NT2/D1 (cell line): ENCODE measurements at regions not wholly inside any gene's neighbourhood (a gene's known extent, or its start where the extent isn't known, plus 50 kb on each side); places are given as distances from the start of the nearest gene placed in this dataset.

Experiments
- YY1 ChIP-seq: IDR thresholded peaks from 2 replicates; pipeline ENCODE4 v1.6.1; 2011; ENCODE audit not compliant: insufficient read length, insufficient read depth
- ZNF274 ChIP-seq: IDR thresholded peaks from 2 replicates; pipeline ENCODE4 v1.6.1; 2011; ENCODE audit warnings: mild to moderate bottlenecking, low read depth, low read length

DNA sequence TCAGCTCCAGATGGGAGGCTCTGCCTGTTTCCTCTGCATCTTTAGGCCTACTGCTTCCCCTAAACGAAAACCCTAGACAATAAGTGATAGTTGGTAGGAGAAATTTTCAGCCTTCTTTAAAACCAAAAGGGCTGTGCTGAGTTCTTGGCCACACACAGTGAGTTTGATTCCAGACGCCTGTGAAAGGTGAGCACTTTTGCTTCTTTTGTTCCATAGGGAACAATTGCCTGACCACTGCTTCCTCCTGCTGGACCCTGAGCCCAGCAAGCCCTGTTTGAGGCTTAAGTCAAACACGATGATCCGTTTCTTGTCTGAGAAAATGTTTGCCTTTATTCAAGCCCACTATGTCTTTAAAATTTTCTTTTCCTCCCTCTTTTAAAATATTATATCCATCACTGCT, 493.9 kb downstream of the ZIC1 start:
- no peak for TF ChIP-seq ZNF274
- no peak for TF ChIP-seq YY1
